ENCODE measurements at regions not wholly inside any gene's neighbourhood (a gene's known extent, or its start where the extent isn't known, plus 50 kb on each side); places are given as distances from the start of the nearest gene placed in this dataset.

DNA sequence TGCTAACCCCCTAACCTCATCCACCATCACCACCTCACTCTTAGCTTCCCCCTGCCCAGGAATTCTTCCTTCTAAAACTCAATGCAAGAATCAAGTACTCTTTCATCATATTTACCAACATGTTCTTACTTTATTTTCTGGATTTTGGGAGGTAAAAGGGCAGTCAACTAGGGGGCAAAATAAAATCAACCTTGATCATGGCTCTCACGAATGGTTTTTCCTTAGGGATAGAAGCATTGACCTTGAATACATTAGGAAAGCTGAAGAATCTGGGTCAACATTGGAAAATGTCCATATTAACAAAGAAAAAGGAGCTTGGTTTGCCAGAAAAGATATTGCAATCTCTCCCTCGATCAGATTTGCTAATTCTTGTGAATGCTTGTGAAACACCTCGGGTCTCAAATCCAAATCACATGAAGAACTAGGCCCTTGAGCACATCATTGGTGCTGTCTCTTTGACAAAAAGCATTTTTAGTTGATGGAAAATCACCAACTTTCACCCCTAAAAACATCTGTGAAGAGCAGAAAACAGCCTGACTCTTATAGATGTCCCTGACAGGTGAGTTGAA lies 58.9 kb downstream of the ZC3H11B start:
- no peak for TF ChIP-seq TAF1 (IDR thresholded peaks at IDR 0.05; ENCODE audit: low read depth, low read length)
- TF ChIP-seq POLR2A (IDR thresholded peaks at IDR 0.05; ENCODE audit: low read depth, low read length), result no peak
